Ovary (tissue), 7 donors: ENCODE measurements at regions not wholly inside any gene's neighbourhood (a gene's known extent, or its start where the extent isn't known, plus 50 kb on each side); places are given as distances from the start of the nearest gene placed in this dataset.
"Not testable (repeated sequence)": the region's sequence is repeated elsewhere in the genome, so short reads cannot be mapped to it uniquely, and the experiment has no call there.

Source experiments
- DNase-seq, 5 donors: peaks; one replicate each; pipeline ENCODE4 v3.0.0-alpha.2; 2019 to 2020
- H3K27ac ChIP-seq, 2 donors: fragments of 200-600 bp; one replicate each; pipeline versions ENCODE4 v1.5.1 to v1.8.0; 2019 to 2022
- H3K27me3 ChIP-seq: fragments of 200-600 bp; one replicate; pipeline ENCODE4 v1.8.0; 2022
- H3K36me3 ChIP-seq: fragments of 200-600 bp; sonication (generic); one replicate; pipeline ENCODE4 v1.5.1; 2019
- H3K4me1 ChIP-seq: one replicate; pipeline ENCODE4 v1.8.1; 2013; ENCODE audit warnings: mild to moderate bottlenecking, moderate library complexity; ENCODE audit not compliant: insufficient read depth
- H3K4me3 ChIP-seq: fragments of 200-600 bp; sonication (generic); one replicate; pipeline ENCODE4 v1.5.1; 2017
- H3K9me3 ChIP-seq, 2 donors: fragments of 200-600 bp in 1 of 2; sonication (generic) in 1 of 2; one replicate each; pipeline versions ENCODE4 v1.5.1 to v1.8.1; 2013 to 2019; ENCODE audit warnings: mild to moderate bottlenecking in 1 of 2, moderate library complexity in 1 of 2
- WGBS, 3 donors: extraction: QIAGEN DNeasy Blood & Tissue Kit in 1 of 3; methylation state at CpG; one replicate each; pipeline versions ENCODE4 v1.1.5 to v1.1.7; 2013 to 2017; 5-methylcytosine and 5-hydroxymethylcytosine counted together
- intact Hi-C, 4 donors: fragments of 100-400 bp; cut with DNase I; formaldehyde crosslinking; loops; one replicate each; pipeline versions ENCODE4 v1.11.0 to v1.15.1; 2022 to 2023
- donor health status: DM: no; HTN: no; CAD: no; lungs with moderate emphysema.
- donor health status: DM: no; HTN: no; CAD: no.
- donor health status: Bipolar disorder and iron deficiency.
- donor health status: DM: no; HTN: no; CAD: no.
- donor health status: DM: yes; HTN: yes; CAD: no.

DNA sequence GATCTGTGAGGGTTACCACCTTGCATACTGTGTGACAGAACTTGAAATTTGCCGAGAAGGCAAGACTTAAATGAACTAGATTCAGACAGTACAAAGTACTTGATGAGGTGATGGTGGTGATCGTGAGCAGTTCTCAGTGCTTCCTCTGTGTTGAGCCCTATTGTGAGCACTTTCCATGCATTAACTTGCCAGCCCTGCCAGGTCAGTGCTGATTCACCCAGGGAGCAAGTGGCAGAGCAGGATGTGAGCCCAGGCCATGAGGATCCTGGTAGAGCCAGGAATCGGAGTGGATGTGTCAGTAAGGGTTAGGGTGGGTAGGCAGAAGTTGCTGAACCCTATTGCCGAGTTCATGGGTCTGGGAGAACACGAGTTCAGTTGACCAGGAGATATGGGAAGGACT, 4545.7 kb upstream of the TPTE start:
- H3K27me3 ChIP-seq, H3K4me1 ChIP-seq, H3K4me3 ChIP-seq, DNase-seq, intact Hi-C loops, H3K36me3 ChIP-seq, H3K27ac ChIP-seq, H3K9me3 ChIP-seq: not testable (repeated sequence)
- no CpG with 5 or more reads among the region's 5 CpGs for WGBS, 3 donors

DNA sequence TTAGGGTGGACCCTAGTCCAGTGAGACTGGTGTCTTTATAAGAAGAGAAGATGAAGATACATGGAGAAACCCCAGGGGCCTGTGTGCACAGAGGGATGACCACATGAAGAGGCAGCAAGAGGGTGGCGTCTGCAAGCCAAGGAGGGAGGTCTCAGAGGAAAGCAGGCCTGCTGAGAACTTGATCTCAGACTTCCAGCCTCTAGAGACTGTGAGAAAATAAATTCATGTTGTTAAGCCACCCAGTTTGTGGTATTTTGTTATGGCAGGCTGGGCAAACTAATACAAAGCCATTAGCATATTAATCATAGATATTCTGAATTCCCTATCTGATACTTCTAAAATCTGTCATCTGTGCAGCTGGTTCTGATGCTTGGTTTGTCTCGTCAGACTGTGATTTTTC, 4523.8 kb upstream of the TPTE start:
- H3K4me3 ChIP-seq, DNase-seq, H3K4me1 ChIP-seq, H3K27ac ChIP-seq, intact Hi-C loops, H3K27me3 ChIP-seq, H3K9me3 ChIP-seq, H3K36me3 ChIP-seq: not testable (repeated sequence)
- WGBS, 3 donors, result no CpG with 5 or more reads among the region's 2 CpGs

- H3K9me3 ChIP-seq, H3K27me3 ChIP-seq, H3K36me3 ChIP-seq, H3K4me1 ChIP-seq, H3K27ac ChIP-seq, DNase-seq, intact Hi-C loops, H3K4me3 ChIP-seq: not testable (repeated sequence)
- WGBS, 3 donors, result no CpG with 5 or more reads among the region's 7 CpGs
Measured at GRCh38 chr21:6015422-6016057, 4505.8 kb upstream of the TPTE start.

- H3K27ac ChIP-seq, DNase-seq, H3K4me1 ChIP-seq, intact Hi-C loops, H3K27me3 ChIP-seq, H3K36me3 ChIP-seq, H3K9me3 ChIP-seq, H3K4me3 ChIP-seq: not testable (repeated sequence)
- no CpG with 5 or more reads among the region's 5 CpGs for WGBS, 3 donors
Measured at GRCh38 chr21:6020460-6020859, 4500.9 kb upstream of the TPTE start.

- H3K9me3 ChIP-seq, H3K36me3 ChIP-seq, H3K4me3 ChIP-seq, H3K4me1 ChIP-seq, H3K27me3 ChIP-seq, DNase-seq, H3K27ac ChIP-seq, intact Hi-C loops: not testable (repeated sequence)
- no CpG with 5 or more reads among the region's 10 CpGs for WGBS, 3 donors
Measured at GRCh38 chr21:6020953-6021716, 4500.2 kb upstream of the TPTE start.

- H3K4me1 ChIP-seq, H3K4me3 ChIP-seq, H3K36me3 ChIP-seq, intact Hi-C loops, DNase-seq, H3K27ac ChIP-seq, H3K27me3 ChIP-seq, H3K9me3 ChIP-seq: not testable (repeated sequence)
- WGBS, 3 donors, result no CpG with 5 or more reads among the region's 4 CpGs
Measured at GRCh38 chr21:6021717-6022270, 4499.6 kb upstream of the TPTE start.

DNA sequence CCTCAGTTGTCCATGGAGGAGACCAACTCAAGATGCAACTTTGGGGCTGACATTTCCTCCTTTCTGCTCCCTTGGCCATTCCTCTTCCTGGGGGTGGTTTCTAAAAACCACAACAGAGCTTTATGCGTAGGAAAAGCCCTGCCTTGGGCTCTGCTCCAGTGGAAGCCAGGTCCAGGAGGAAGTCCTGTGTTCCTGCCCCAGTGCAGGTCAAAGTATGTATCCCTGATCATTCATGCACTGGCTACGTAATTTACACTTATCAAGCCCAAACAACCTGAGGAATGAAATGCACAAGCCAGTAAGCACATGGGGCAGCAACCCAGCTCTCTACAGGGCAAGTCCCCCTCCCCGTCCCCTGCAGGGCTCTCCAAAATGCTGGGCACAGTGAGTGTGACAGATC, 4498.1 kb upstream of the TPTE start:
- intact Hi-C loops, H3K27ac ChIP-seq: not testable (repeated sequence)
- no CpG with 5 or more reads among the region's 3 CpGs for WGBS, 3 donors

GRCh38 chr21:6025139-6025538, 4496.2 kb upstream of the TPTE start:
- H3K27me3 ChIP-seq, H3K27ac ChIP-seq, H3K4me3 ChIP-seq, H3K9me3 ChIP-seq, H3K36me3 ChIP-seq, DNase-seq, H3K4me1 ChIP-seq, intact Hi-C loops: not testable (repeated sequence)
- WGBS, 3 donors, result no CpG with 5 or more reads among the region's 3 CpGs

More for the DNA sequence above, 4498.1 kb upstream of the TPTE start:
- H3K36me3 ChIP-seq, H3K4me3 ChIP-seq, DNase-seq, H3K27me3 ChIP-seq, H3K4me1 ChIP-seq, H3K9me3 ChIP-seq: not testable (repeated sequence)

DNA sequence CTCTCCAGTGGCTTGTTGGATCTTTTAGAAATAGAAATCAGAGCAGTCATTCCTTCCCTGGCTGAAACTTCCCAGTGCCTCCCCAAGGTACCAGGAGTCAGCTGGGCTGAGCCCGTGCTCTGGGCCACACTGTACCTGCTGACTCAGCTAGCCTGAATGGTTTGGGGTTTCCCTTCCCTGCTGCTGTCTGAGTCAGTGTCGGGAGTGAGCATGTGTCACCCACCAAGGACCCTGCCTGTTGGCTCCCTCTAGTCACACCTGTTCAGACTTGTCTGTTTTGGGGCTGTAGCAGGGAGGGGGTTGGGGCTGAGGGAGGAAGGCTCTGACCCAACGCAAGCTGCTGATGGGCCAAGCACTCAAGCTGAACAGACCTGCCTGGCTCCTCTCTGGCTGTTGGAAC, 4493.9 kb upstream of the TPTE start:
- H3K9me3 ChIP-seq, H3K4me3 ChIP-seq, DNase-seq, H3K27ac ChIP-seq, H3K4me1 ChIP-seq, H3K27me3 ChIP-seq, H3K36me3 ChIP-seq, intact Hi-C loops: not testable (repeated sequence)
- WGBS, 3 donors, result no CpG with 5 or more reads among the region's 3 CpGs

- H3K27me3 ChIP-seq, H3K36me3 ChIP-seq, H3K4me1 ChIP-seq, intact Hi-C loops, H3K27ac ChIP-seq, H3K4me3 ChIP-seq, DNase-seq, H3K9me3 ChIP-seq: not testable (repeated sequence)
- WGBS, 3 donors, result no CpG with 5 or more reads among the region's 14 CpGs
Measured at GRCh38 chr21:6034124-6034678, 4487.2 kb upstream of the TPTE start.

DNA sequence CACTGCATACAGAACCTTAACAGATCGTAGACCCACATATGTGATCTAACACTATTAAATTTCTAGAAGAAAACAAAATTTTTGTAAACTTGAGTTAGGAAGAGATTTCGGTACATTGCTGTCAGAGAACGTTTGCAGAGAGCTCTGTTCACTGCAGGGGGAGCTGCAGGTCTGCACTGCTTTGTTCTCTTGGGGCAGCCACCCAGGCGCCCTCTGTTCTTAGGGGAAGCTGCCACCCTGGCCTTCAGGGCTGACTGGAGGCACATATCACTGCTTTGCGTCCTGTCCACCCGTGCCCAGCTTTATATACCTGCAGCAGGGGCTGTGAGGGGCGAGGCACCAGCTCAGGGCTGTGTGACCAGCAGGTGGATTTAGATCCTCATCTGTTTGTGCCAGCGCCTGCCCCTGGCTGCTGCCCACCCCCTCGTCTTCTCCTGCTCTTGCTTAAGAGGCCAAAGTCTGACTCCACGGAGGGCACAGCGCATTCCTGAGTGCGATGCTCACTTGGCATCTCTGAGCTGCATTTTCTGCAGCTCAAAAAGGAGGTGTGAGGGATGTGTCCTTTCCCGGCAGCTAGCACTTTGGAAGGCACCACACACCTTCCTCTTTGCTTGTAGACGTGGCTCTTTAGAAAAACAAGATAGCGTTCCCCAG, 4486.4 kb upstream of the TPTE start:
- H3K9me3 ChIP-seq, H3K36me3 ChIP-seq, DNase-seq, H3K27me3 ChIP-seq, H3K4me1 ChIP-seq, intact Hi-C loops, H3K27ac ChIP-seq, H3K4me3 ChIP-seq: not testable (repeated sequence)
- no CpG with 5 or more reads among the region's 15 CpGs for WGBS, 3 donors
